Epithelial cell of proximal tubule (primary cell): ENCODE measurements at regions not wholly inside any gene's neighbourhood (a gene's known extent, or its start where the extent isn't known, plus 50 kb on each side); places are given as distances from the start of the nearest gene placed in this dataset.

Experiments used
- DNase-seq: peaks from one replicate; pipeline ENCODE4 v3.0.0-alpha.2; 2011; ENCODE audit warnings: low read depth
- H3K4me3 ChIP-seq: 2 replicates; pipeline ENCODE4 v1.5.1; 2011; ENCODE audit warnings: low read depth, mild to moderate bottlenecking, low read length
- CTCF ChIP-seq: conservative IDR thresholded peaks from 2 replicates; pipeline ENCODE4 v1.5.1; 2012; ENCODE audit warnings: low read depth, mild to moderate bottlenecking, low read length

- peak overlapping the region; percentile 29 for H3K4me3 ChIP-seq
- DNase-seq = peak; percentile 22
- peak; percentile 81 for TF ChIP-seq CTCF
Observed at GRCh38 chr5:30401479-30402058, 791.9 kb upstream of the CDH6 start.

GRCh38 chr5:30398423-30398822, 795.1 kb upstream of the CDH6 start:
- H3K4me3 ChIP-seq = no peak overlapping the region
- no peak for TF ChIP-seq CTCF
- DNase-seq = no peak

- no peak overlapping the region for H3K4me3 ChIP-seq
- TF ChIP-seq CTCF = no peak
- no peak for DNase-seq
Observed at GRCh38 chr5:30392897-30393296, 800.6 kb upstream of the CDH6 start.

- peak; percentile 19 for DNase-seq
- H3K4me3 ChIP-seq = no peak overlapping the region
- TF ChIP-seq CTCF = no peak
Observed at GRCh38 chr5:30390095-30390494, 803.4 kb upstream of the CDH6 start.

- no peak for TF ChIP-seq CTCF
- no peak overlapping the region for H3K4me3 ChIP-seq
- DNase-seq = no peak
Observed at GRCh38 chr5:30387974-30388632, 805.4 kb upstream of the CDH6 start.

- H3K4me3 ChIP-seq = no peak overlapping the region
- DNase-seq = no peak
- TF ChIP-seq CTCF = no peak
Observed at GRCh38 chr5:30385754-30386153, 807.7 kb upstream of the CDH6 start.

GRCh38 chr5:30384171-30384570, 809.3 kb upstream of the CDH6 start:
- TF ChIP-seq CTCF = no peak
- no peak for DNase-seq
- no peak overlapping the region for H3K4me3 ChIP-seq
